Activated naive CD8-positive, alpha-beta T cell treated with anti-CD3 and anti-CD28 coated beads, Interleukin-2, amount 50 U/mL, for 24 hours (primary cell): ENCODE measurements at regions not wholly inside any gene's neighbourhood (a gene's known extent, or its start where the extent isn't known, plus 50 kb on each side); places are given as distances from the start of the nearest gene placed in this dataset.
"Not testable (repeated sequence)": the region's sequence is repeated elsewhere in the genome, so short reads cannot be mapped to it uniquely, and the experiment has no call there.

Experiments used
- ATAC-seq: fragments of 150-1000 bp; cut with Tn5 transposase; one replicate; pipeline ENCODE4 v1.10.0; 2021
- DNase-seq: peaks from one replicate; pipeline ENCODE4 v3.0.0; 2021
- H3K27ac Mint-ChIP-seq: one replicate; pipeline ENCODE4 v1.8.0; 2021; ENCODE audit warnings: mild to moderate bottlenecking, mixed read lengths
- H3K27me3 Mint-ChIP-seq: one replicate; pipeline ENCODE4 v1.8.0; 2021; ENCODE audit warnings: mixed read lengths
- H3K36me3 Mint-ChIP-seq: one replicate; pipeline ENCODE4 v1.8.0; 2021; ENCODE audit warnings: low read depth, mixed read lengths
- H3K4me1 Mint-ChIP-seq: one replicate; pipeline ENCODE4 v1.8.0; 2021; ENCODE audit warnings: mixed read lengths
- H3K4me3 Mint-ChIP-seq: one replicate; pipeline ENCODE4 v1.8.0; 2021; ENCODE audit warnings: mild to moderate bottlenecking, moderate library complexity, mixed read lengths
- H3K9me3 Mint-ChIP-seq: one replicate; pipeline ENCODE4 v1.8.0; 2021; ENCODE audit warnings: mixed read lengths

GRCh38 chr17:21756856-21757619 lies 64.7 kb downstream of the KCNJ18 start:
- DNase-seq (no peak), ATAC-seq (no peak)
- H3K27ac Mint-ChIP-seq: no peak overlapping the region
- H3K36me3 Mint-ChIP-seq: no peaks in the 10 kb centered on the region
- no peaks in the 10 kb centered on the region for H3K27me3 Mint-ChIP-seq
- no peaks in the 10 kb centered on the region for H3K4me1 Mint-ChIP-seq
- H3K9me3 Mint-ChIP-seq: peaks cover 2% of the 10 kb centered on the region
- H3K4me3 Mint-ChIP-seq: no peak overlapping the region

GRCh38 chr17:21759636-21760035 lies 67.3 kb downstream of the KCNJ18 start:
- not testable (repeated sequence) for ATAC-seq, H3K4me1 Mint-ChIP-seq, H3K4me3 Mint-ChIP-seq, DNase-seq, H3K36me3 Mint-ChIP-seq, H3K9me3 Mint-ChIP-seq, H3K27me3 Mint-ChIP-seq, H3K27ac Mint-ChIP-seq

- not testable (repeated sequence) for H3K4me1 Mint-ChIP-seq, H3K36me3 Mint-ChIP-seq, H3K27ac Mint-ChIP-seq, H3K27me3 Mint-ChIP-seq, DNase-seq, H3K4me3 Mint-ChIP-seq, H3K9me3 Mint-ChIP-seq, ATAC-seq
Observed at GRCh38 chr17:21763738-21764340, 71.5 kb downstream of the KCNJ18 start.

- ATAC-seq, H3K9me3 Mint-ChIP-seq, H3K4me1 Mint-ChIP-seq, H3K36me3 Mint-ChIP-seq, H3K27ac Mint-ChIP-seq, DNase-seq, H3K4me3 Mint-ChIP-seq, H3K27me3 Mint-ChIP-seq: not testable (repeated sequence)
Observed at GRCh38 chr17:21765651-21766290, 73.4 kb downstream of the KCNJ18 start.

GRCh38 chr17:21766565-21766964 lies 74.2 kb downstream of the KCNJ18 start:
- DNase-seq, H3K4me3 Mint-ChIP-seq, H3K27me3 Mint-ChIP-seq, H3K4me1 Mint-ChIP-seq, ATAC-seq, H3K36me3 Mint-ChIP-seq, H3K9me3 Mint-ChIP-seq, H3K27ac Mint-ChIP-seq: not testable (repeated sequence)

- H3K36me3 Mint-ChIP-seq, H3K9me3 Mint-ChIP-seq, H3K27me3 Mint-ChIP-seq, H3K4me3 Mint-ChIP-seq, DNase-seq, H3K27ac Mint-ChIP-seq, H3K4me1 Mint-ChIP-seq, ATAC-seq: not testable (repeated sequence)
Observed at GRCh38 chr17:21767162-21768156, 75.1 kb downstream of the KCNJ18 start.

GRCh38 chr17:21768244-21768643 lies 75.9 kb downstream of the KCNJ18 start:
- not testable (repeated sequence) for H3K9me3 Mint-ChIP-seq, DNase-seq, H3K27ac Mint-ChIP-seq, ATAC-seq, H3K4me3 Mint-ChIP-seq, H3K36me3 Mint-ChIP-seq, H3K4me1 Mint-ChIP-seq, H3K27me3 Mint-ChIP-seq

- not testable (repeated sequence) for DNase-seq, H3K36me3 Mint-ChIP-seq, H3K9me3 Mint-ChIP-seq, H3K4me3 Mint-ChIP-seq, H3K27me3 Mint-ChIP-seq, ATAC-seq, H3K27ac Mint-ChIP-seq, H3K4me1 Mint-ChIP-seq
Observed at GRCh38 chr17:21768729-21769462, 76.6 kb downstream of the KCNJ18 start.

GRCh38 chr17:21769781-21770180 lies 77.5 kb downstream of the KCNJ18 start:
- H3K27ac Mint-ChIP-seq, H3K27me3 Mint-ChIP-seq, H3K4me3 Mint-ChIP-seq, H3K4me1 Mint-ChIP-seq, DNase-seq, ATAC-seq, H3K36me3 Mint-ChIP-seq, H3K9me3 Mint-ChIP-seq: not testable (repeated sequence)

- H3K4me3 Mint-ChIP-seq, H3K27ac Mint-ChIP-seq, H3K9me3 Mint-ChIP-seq, H3K36me3 Mint-ChIP-seq, H3K27me3 Mint-ChIP-seq, H3K4me1 Mint-ChIP-seq, DNase-seq: not testable (repeated sequence)
- peak; percentile 80 for ATAC-seq
Observed at GRCh38 chr17:21770466-21771446, 78.4 kb downstream of the KCNJ18 start.

- Mint-ChIP-seq H3K4me1 (no peaks in the 10 kb centered on the region), H3K27ac (no peak overlapping the region), H3K9me3 (no peaks in the 10 kb centered on the region), H3K36me3 (no peaks in the 10 kb centered on the region), H3K4me3 (no peak overlapping the region), H3K27me3 (no peaks in the 10 kb centered on the region)
- no peak for ATAC-seq
- DNase-seq: no peak
Observed at GRCh38 chr17:21772321-21772720, 80.0 kb downstream of the KCNJ18 start.

GRCh38 chr17:21772991-21773713 lies 80.8 kb downstream of the KCNJ18 start:
- ATAC-seq, H3K9me3 Mint-ChIP-seq, H3K4me3 Mint-ChIP-seq, H3K27me3 Mint-ChIP-seq, DNase-seq, H3K36me3 Mint-ChIP-seq, H3K27ac Mint-ChIP-seq, H3K4me1 Mint-ChIP-seq: not testable (repeated sequence)
